ENCODE measurements at regions not wholly inside any gene's neighbourhood (a gene's known extent, or its start where the extent isn't known, plus 50 kb on each side); places are given as distances from the start of the nearest gene placed in this dataset.

GRCh38 chr11:119483881-119484371, 61.0 kb upstream of the THY1 start:
- TF ChIP-seq CTCF (IDR thresholded peaks at IDR 0.05; ENCODE audit: insufficient read depth, low read depth, low read length) (no peak), EZH2 (IDR thresholded peaks at IDR 0.05; ENCODE audit: insufficient read depth, low read length) (no peak)
